Fibroblast of skin of left quadriceps (primary cell): ENCODE measurements at regions not wholly inside any gene's neighbourhood (a gene's known extent, or its start where the extent isn't known, plus 50 kb on each side); places are given as distances from the start of the nearest gene placed in this dataset.

ENCODE experiments used
- DNase-seq, 2 experiments: peaks; one replicate each; pipeline ENCODE4 v3.0.0-alpha.2; 2013; ENCODE audit warnings: low read depth in 2 of 2

DNA sequence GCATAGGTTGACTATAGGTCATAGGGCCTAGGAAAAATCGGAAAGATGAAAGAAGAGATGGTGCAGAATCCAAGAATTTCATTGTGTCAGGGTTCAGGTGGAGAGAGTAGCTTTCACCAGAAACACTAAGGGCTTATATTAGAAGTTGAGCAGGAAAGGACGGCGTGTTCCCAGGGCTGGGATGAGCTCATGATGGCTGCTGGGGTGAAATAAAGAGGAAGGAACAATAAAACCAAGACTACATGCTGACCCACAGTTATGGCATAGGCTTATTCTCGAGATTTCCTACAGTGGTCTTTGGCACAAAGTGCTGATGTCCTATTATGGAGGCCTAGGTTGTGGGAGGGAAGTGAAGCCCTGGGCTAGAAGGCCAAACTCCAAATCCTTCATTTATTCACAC, 195.8 kb downstream of the PTEN start:
- DNase-seq, result no peak

DNA sequence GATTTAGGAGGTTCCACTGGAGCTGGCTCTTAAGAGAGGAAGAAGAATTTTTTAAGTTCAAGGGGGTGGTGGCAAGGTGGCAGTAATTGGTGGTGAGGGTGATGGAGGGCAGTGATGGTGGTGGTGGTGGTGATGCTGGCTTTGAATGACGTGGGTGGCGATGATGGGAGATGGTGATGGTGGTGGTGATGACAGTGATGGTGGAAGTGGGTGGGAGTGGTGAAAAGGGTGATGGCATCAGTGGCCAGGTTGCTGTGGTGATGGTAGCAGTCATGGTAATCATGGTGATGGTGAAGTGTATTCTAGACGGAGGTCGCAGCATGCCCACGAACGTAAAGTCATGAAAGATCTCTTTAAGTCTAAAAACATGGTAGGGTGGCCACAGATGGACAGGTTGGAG, 197.3 kb downstream of the PTEN start:
- no peak for DNase-seq

DNA sequence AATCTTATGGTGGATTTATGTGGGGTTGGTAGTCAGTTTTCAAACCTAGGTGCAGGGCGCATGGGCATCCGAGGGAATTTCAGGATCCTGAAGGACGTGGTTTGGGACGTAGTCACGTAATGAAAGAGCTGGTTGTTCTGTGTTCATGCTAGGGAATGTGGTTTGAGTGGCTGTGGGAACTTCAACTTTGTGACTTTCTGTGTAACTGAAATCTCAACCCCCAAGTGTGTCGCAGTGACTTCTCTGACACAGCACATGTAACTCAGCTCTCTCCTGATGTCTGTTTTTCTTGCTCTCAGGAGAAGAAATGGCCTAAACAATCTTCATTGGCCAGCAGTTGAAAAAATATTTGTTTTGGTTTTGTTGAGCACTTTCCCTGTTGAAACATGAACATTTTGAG, 199.0 kb downstream of the PTEN start:
- no peak for DNase-seq

DNA sequence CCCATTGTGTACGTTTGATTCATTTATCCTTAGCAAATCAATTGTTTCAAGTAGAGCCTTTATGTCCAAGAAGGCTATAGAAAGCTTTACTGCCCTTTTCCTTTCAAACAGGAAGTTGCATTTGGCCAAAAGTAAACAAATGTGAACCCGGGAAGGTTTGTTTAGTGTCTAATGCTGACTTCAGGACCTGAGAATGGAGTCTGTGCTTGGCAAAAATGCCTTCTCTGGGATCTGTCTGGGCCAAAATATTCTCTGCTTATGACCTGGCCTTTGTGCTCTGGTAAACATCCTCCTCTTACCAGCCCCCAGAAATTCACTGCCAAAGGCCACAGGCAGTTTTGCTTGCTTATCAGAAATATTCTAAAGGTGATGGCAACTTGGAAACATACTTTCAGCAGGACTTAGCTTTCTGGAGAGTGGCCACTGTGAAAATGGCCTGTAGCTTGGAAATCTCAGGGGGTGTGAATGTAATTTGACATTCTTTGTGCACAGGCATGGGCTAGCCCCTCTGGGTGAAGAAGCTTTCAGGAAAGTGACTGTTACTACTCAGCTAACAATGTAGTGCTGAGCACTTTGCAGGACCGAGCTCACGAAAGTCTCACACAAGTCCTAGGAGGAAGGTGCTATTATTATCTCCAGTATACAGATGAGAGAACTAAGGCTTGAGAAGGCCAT, 199.5 kb downstream of the PTEN start:
- no peak for DNase-seq

DNA sequence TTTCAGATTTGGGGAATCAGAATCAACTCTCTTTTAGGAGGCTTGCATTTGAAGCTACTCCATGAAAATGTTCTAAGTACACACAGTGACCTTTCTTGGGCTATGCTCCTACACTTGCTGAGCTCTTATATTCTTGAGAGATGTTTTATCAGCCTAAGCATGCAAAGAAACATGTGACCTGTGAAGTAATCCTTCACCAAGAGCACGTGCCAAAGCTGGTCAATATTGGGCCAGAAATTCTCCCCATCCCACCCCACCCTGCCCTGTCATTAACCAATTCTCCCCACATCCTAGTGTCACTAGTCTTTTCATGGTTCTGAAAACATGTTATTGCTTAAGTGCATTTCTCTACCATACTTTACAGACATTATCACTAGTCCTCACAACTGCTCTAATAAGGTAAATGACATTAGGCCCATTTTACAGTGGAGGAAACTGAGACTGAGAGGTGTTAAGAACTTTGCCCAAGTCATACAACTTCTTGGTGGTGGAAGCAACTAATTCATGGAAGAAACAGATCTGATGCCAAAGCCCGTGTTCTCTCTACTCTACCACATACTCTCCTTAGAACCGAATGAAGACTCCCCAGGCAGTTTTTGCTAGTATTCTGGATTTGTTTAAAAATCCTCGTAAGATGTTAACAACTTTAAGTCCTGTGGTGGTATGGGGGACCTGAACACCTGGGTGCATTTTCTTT, 200.6 kb downstream of the PTEN start:
- no peak for DNase-seq

DNA sequence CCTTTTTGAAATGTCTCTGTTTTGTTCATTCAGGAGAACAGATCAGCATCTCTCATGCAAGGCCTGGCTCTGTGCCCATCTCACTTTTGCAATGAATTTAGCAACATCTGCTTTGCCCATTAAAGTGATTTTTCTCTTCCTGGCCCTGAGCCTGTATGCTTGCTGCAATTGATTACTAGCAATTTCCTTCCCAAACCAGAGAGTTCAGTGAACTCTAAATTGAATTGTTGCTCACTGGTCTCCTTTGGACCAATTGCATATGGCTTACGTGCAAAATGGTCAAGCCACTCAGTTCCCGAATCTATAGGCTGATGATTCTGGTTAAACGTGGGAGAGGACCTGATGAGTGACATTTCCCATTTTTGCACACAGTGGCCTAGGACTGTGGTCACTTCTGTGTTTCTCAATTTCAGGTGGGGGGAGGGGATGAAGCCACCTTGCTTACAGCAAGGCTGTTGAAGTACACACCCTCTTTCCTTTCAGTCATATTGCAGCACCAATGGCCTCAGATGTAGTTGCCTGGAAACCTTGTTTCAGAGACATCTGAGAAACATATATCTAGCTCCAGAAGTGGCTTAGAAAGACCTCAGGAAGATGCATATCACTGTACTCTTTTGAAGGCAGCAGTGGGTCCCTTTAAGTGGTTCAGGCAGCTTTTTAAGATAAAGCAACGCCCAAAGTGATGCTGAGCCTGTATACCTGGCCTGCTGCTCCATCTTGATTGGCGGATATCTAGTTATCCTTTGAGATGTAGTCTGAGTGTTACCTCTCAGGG, 201.4 kb downstream of the PTEN start:
- DNase-seq, result peak; percentile 75 to 78

DNA sequence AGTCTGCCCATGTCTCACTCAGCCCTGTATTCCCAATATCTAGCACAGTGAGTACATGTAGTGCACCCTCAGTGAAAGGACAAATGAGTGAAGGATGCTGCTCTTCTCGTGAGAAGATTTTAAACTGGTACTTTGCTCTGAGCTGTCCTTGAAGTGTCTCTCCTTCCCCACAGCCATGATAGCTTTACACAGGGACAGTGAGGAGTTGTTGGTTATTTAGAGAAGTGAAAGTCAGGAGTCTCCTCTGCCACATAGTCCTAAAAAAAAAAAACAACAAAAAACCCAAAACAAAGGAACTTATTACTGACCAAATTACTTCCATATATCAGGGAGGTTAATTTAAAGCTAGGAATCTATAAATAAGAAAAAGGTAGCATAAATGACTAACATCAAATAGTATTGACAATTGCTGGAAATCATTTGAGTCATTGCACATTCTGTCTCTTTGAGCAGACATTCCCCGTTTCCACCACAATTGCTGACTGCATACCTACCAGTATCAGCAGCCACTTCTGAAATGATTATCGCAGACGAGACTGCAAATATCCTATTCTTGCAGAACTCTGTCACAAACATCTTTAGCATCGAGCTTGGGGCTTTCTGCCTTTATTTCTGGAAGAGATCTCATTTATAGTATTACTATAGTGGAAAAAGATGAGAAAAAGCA, 202.1 kb downstream of the PTEN start:
- DNase-seq, result no peak

DNA sequence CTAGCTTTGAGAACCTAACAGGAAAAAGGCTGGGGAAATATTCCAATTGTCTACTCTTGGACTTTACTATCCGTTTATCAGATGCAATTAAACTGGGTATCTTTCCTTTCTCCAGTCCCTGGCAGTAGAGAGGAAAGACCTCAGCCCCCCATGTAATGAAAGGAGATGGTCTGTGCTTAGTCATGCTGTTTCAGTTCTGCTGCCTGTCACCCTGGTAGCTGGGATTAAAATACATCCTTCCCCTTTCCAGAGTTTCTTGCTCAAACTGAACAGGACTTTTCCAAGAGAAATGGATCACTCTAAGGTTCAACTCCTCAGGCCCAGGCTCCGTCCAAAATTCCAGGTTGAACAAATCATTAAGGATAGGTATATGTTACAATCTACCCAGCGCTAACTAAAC, 202.9 kb downstream of the PTEN start:
- DNase-seq, result no peak

DNA sequence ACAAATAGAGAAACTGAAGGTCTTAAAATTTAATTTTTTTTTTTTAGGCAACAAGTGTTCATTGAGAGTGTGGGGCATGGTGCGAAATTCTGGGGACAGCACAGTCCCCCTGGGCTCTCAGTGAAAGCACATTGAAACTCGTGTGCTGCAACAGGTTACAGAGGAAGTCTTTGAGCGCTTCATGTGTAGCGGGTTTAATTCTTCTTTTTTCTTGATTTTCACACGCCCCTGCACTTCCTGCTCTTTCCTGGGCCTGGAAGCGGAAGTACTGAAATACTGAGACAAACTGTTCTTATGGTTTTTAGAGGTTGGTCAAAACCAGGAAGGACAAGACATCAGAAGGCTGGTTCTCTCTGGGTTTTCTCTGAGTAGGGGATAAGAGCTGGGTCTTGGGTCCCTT, 203.5 kb downstream of the PTEN start:
- DNase-seq, result no peak

DNA sequence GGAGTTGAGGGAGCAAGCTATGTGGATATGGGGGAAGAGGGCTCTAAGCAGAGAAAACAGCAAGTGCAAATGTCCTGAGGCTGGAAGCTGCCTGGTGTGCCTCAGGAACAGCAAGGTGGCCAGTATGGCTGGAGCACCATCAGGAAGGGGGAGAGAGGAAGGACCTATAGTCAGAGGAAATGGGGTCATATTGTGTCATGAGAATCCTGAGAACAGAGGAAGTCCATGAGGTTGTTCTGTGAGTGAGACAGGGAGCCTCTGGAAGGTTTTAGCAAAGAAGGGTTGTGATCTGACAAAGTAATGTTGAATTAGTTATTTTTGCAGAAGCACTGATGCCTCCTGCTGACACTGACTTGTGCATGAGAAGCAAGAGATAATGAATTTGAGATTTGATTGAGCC, 204.3 kb downstream of the PTEN start:
- DNase-seq, result no peak

DNA sequence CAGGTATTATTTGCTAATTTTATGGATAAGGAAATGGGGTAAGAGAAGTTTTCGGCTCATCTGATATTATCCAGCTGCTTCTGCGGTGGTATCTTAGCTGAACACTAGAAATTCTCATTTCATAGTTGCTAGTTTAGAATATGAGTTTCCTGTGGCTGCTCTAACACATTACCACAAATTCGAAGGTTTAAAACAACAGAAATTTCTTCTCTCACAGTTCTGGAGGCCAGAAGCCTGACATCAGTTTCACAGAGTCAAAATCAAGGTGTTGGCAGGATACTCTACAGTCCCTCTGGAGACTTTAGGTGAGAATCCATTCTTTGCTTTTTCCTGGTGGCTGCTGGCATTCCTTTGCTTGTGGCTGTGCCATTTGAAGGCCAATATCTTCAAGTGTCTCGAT, 205.9 kb downstream of the PTEN start:
- DNase-seq, result no peak

DNA sequence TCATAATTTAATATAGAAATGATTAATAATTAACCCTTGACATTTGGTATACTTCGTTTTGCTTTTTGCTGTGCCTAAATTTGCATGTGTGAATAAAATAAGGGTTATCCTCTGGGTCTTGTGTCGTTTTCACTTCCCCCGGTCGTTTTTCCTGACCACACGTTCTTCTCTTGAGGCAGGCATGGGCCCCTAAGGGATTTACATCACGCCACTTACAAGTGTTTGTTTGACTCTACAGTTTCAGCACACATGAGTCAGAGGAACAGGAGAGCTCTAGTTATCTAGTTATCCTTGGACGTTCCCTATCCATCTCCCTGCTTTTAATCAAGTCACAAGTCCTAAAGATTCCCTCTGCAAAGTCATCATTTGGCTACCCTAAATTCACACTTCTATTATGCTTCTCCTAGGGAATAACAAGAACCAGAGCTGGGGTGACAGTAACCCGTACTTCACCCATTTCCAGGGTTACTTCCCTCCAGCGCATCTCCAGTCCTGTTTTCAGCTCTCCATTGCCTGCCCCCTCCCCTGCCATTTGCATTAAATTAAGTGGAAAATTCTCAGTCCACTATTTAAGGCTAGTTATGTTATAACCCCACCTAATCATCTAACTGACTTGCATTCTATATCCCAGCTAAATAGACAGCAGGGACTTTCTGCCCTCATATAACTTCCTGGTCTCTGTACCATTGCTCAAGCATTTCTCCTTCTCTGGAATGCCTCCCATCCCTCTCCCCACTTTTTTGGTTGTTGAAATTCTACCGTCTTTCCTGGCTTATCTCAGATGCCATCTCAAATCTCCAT, 206.9 kb downstream of the PTEN start:
- DNase-seq, result no peak

DNA sequence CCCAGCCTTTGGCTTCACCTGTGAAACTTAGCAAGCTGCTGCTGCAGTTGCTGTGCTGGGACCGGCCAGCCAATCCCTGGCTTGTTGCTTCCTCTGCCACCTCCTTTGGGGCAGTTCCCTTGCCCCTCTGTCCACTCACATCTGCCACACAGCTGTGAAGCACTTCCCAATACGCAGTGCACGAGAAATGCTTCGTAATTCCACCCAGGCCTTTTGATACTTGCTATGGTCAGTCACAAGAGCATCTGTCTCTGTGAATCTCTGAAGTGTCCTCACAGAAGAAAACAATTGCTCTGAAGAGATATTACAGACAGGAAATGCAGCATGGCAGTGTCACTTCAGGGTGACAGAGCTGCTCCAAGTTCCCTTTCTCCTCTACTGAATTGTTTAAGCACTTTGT, 208.5 kb downstream of the PTEN start:
- no peak for DNase-seq

DNA sequence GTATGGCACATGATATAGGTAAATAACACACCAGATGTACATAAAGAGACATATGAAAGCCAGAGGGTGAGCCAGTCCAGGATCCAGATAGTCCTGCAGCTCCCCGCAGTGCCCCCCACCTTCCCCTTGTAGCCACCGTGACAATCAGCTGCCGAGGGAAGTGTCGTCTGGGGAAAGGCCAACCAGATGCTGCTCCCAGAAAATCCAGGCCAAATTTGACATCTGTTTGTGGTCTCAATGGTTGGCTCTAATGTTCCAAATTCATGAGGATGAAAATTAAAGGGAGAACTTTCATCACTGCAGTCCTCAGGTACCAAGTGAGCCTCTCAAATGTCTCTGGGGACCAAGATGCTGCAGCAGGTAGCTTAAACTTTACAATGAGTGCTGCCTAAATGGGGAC, 210.3 kb downstream of the PTEN start:
- no peak for DNase-seq

DNA sequence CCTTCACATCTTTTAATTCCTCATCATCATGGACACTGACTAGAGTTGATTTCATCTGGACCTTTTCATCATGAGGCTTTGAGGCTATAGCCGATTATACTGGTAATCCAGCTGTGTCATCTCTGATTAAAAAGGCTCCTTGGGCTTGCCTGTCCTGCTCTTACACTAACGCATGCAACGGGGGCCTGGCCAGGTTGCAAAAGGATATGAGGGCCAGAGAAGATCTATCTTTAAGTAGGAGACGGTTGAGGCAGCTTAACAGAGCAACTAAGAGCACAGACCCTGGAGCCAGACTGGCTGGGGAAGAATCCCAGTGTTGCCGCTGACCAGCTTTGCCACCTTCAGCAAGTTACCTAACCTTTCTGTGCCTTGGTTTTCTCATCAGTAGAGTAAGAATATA, 211.5 kb downstream of the PTEN start:
- DNase-seq, result no peak

DNA sequence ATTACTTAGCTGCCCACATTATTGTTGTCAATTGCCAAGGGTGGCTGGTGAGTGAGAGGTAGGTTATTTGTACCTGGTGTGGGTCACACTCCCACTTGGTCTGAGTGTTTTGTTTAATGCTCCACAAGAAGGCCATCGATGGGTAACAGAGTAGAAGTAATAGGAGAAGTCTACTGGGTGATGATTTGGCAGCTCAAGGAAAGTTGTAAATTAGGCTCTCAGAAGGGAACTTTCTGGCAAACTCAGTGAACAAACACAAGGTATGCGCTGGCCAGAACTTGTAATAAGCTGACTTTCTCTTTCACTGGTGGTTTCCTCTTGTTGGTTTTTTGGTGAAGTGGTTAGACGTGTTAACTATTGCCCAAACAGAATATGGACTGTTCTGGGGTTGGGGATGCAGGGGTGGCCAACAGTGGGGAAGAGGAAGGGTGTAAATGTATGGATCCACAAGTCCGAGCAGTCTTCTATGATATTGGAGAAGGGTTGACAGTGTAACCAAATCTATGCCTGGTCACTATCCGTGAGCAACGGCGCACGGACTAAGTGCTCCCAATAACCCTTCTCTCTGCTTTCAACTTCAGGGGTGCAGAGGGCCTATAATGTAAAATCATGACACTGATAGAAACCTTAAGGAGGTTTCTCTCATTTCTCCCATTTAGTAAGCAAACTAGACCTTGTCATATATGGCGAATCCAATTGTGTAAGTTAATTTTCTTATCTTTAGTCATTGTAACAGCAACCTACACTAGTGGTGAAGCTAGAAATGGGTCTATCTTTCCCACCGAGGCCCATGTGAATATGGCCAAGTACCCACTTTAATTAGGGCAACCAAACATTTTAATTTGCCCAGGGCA, 212.8 kb downstream of the PTEN start:
- no peak for DNase-seq

DNA sequence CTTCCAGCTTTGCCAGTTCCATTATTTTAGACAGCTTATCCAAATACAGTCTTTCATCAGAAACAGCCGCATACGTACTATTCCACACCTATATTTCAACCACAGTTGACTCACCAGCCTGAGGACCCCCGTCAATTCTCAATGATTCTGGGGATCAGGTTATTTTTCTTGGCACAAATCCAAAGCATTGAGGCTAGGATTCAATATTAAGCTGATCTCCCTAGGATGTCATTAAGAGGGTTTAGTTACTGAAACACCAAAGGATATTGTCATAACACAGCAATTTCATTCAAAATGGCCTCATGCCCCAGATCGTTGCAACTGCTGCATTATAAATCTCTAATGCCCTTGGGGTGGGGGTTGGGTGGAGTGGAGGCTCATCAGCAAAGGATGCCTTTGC, 214.6 kb downstream of the PTEN start:
- DNase-seq, result no peak

DNA sequence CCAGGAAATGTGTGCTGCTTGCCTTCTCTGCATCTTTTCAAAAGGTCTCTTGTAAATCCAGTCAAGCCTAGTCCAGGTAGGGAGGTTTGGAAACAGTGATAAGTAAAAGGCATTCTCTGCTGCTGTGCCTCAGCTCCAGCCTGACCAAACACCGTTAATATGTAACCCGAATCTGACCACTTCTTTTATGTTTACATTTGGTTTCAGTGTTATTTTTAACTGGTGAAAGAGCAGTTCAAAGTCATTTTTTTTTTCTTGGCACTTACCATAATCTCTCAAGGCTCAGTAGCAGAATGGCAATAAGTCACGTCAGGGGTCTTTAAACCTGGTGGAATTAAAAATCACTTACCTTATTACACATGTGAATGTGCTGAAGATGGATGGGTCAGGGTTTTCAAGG, 216.8 kb downstream of the PTEN start:
- no peak for DNase-seq

DNA sequence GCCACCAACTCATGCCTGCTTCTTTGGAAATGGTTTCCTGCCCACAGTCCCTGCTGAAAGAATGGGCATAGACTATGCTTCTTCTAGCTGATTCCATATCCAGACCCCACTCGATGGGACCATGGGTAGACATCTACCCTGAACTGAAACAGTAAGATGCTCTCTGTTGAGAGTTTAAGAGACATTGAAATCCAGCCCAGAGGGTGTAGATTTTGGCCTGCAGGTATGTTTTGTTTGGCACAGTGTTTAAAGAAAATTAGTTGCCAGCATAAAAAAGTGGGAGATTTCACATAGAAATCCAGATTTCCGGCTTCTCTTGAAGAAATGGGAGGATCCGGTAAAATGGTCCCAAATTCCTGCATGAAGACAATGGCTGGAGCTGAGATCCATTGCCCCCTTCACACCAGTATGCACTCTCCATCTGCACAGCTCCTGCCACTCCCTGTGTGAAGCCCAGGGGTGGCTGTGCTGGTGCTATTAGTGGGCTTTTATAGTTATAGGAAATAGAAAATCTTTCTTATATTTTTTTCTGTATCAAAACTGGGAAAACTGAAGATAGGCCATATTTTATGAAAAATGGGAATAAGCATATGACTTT, 218.1 kb downstream of the PTEN start:
- no peak for DNase-seq

DNA sequence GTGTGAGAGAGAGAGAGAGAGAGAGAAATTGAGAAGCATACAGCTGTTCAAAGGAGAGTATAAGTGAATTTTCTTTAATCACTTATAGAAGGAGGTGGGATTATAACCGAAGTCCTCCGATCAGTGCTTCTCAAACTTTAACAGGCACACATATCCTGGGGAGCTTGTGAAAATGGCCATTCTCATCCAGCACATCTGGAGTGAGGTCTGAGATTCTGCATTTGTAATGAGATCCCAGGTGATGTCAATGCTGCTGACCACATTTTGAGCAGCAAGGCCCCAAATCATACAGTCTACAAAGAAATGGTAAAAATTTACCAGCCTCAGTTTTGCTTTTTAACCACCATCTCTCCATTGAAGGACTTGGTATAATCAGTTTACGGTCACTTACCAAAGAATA, 219.0 kb downstream of the PTEN start:
- no peak for DNase-seq
